ENCODE measurements at regions not wholly inside any gene's neighbourhood (a gene's known extent, or its start where the extent isn't known, plus 50 kb on each side); places are given as distances from the start of the nearest gene placed in this dataset.

GRCh38 chr1:34477632-34478141, 277.2 kb upstream of the GJB5 start:
- no peaks in the 10 kb centered on the region for H3K36me3 ChIP-seq (ENCODE audit: low read depth)
- 26 to 47% methylated on average over 2 of the region's 2 CpGs for WGBS, 2 experiments (ENCODE audit: low coverage in 1 of 2, low lambda C conversion rate in 2 of 2, missing lambda C conversion rate in 2 of 2)
- H3K4me2 ChIP-seq (ENCODE audit: unreplicated experiment) = no peak overlapping the region
- no peak overlapping the region for H3K9ac ChIP-seq
- H3K4me1 ChIP-seq (ENCODE audit: insufficient read depth) = no peaks in the 10 kb centered on the region
- H3K79me2 ChIP-seq (ENCODE audit: insufficient read depth) = no peaks in the 10 kb centered on the region
- no peaks in the 10 kb centered on the region for H3F3A ChIP-seq (ENCODE audit: insufficient read depth)
- no peak overlapping the region for H3K4me3 ChIP-seq
- in situ Hi-C loops (cut with MboI) = no loop called here
- no peaks in the 10 kb centered on the region for H4K20me1 ChIP-seq (ENCODE audit: insufficient read depth)
- TF ChIP-seq EZH2phosphoT487 (IDR thresholded peaks at IDR 0.05; ENCODE audit: insufficient read depth, low read depth) (no peak), EZH2 (IDR thresholded peaks at IDR 0.05; ENCODE audit: insufficient read depth, poor library complexity, severe bottlenecking) (no peak)
- no peaks in the 10 kb centered on the region for H3K9me3 ChIP-seq (ENCODE audit: low read depth)
- no peak for DNase-seq
- H3K27me3 ChIP-seq (replicated peaks; ENCODE audit: insufficient read depth) = peaks cover 17% of the 10 kb centered on the region; the same call in 1 of the 2 replicates
- H3K9me2 ChIP-seq (ENCODE audit: insufficient read depth) = no peaks in the 10 kb centered on the region
- H3K27ac ChIP-seq = no peak overlapping the region
- no peak overlapping the region for H2AFZ ChIP-seq

DNA sequence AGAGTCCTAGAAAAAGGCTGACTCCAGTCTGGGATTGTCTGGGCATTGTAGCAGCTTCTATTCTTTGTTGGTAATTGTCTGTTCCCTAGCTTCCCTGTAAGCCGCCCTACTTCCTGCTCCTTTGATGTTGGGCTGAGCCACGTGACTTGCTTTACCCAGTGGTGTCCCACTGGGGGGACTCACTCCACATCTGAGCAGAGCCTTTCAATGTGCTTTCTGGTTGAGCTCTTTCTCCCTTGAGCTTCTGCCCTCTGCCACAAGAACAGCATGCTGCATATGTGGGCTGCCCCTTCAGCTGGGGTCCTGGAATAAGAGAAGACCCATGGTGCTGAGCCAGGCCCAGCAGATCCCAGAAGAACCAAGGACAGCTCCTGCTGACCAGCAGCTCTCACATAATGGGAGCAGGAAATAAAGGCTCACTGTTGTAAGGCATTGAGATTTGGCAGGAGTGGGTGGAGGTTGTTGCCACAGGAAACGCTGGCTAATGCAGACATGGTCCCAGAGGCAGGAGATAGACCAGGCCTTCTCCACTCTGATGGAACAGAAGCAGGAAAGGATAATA, 276.3 kb upstream of the GJB5 start:
- H3K27ac ChIP-seq = no peak overlapping the region
- no peaks in the 10 kb centered on the region for H3K4me1 ChIP-seq (ENCODE audit: insufficient read depth)
- H3K4me2 ChIP-seq (ENCODE audit: unreplicated experiment) = no peak overlapping the region
- peaks cover 17% of the 10 kb centered on the region; the same call in 1 of the 2 replicates for H3K27me3 ChIP-seq (replicated peaks; ENCODE audit: insufficient read depth)
- H2AFZ ChIP-seq = no peak overlapping the region
- DNase-seq = no peak
- no peaks in the 10 kb centered on the region for H3K36me3 ChIP-seq (ENCODE audit: low read depth)
- WGBS, 2 experiments (ENCODE audit: low coverage in 1 of 2, low lambda C conversion rate in 2 of 2, missing lambda C conversion rate in 2 of 2) = 10 to 17% methylated on average over 3 of the region's 3 CpGs
- in situ Hi-C loops (cut with MboI) = no loop called here
- H3K9me2 ChIP-seq (ENCODE audit: insufficient read depth) = no peaks in the 10 kb centered on the region
- H3K4me3 ChIP-seq = no peak overlapping the region
- no peaks in the 10 kb centered on the region for H4K20me1 ChIP-seq (ENCODE audit: insufficient read depth)
- no peaks in the 10 kb centered on the region for H3K9me3 ChIP-seq (ENCODE audit: low read depth)
- H3F3A ChIP-seq (ENCODE audit: insufficient read depth) = no peaks in the 10 kb centered on the region
- no peak for TF ChIP-seq EZH2 (IDR thresholded peaks at IDR 0.05; ENCODE audit: insufficient read depth, poor library complexity, severe bottlenecking)
- no peak for TF ChIP-seq EZH2phosphoT487 (IDR thresholded peaks at IDR 0.05; ENCODE audit: insufficient read depth, low read depth)
- H3K9ac ChIP-seq = no peak overlapping the region
- H3K79me2 ChIP-seq (ENCODE audit: insufficient read depth) = no peaks in the 10 kb centered on the region

DNA sequence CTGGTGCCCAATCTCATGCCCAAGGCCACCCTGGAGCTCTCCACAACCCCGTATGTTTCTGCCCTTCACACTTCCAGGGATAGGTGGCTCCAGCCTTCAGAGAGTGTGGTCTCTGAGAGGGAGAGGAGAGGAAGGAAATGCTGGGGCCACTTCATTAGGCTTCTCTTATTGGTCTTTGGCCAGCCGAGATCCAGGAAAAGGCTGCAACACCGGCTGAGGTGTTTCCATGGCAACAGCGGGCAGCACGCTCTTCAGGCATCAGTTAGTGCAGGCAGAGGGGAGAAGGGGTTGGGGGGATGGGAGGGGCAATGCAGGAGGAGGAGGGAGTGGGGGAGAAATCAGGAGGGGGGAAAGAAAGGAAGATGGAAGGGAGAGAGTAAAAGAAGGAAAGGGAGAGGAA, 275.1 kb upstream of the GJB5 start:
- H3K79me2 ChIP-seq (ENCODE audit: insufficient read depth) = no peaks in the 10 kb centered on the region
- in situ Hi-C loops (cut with MboI) = no loop called here
- H3K4me2 ChIP-seq (ENCODE audit: unreplicated experiment) = no peak overlapping the region
- no peak for DNase-seq
- H3K4me3 ChIP-seq = no peak overlapping the region
- H3K9ac ChIP-seq = no peak overlapping the region
- TF ChIP-seq EZH2phosphoT487 (IDR thresholded peaks at IDR 0.05; ENCODE audit: insufficient read depth, low read depth) = no peak
- no peak for TF ChIP-seq EZH2 (IDR thresholded peaks at IDR 0.05; ENCODE audit: insufficient read depth, poor library complexity, severe bottlenecking)
- WGBS, 2 experiments (ENCODE audit: low coverage in 1 of 2, low lambda C conversion rate in 2 of 2, missing lambda C conversion rate in 2 of 2) = 6 to 8% methylated on average over 5 of the region's 5 CpGs
- H3F3A ChIP-seq (ENCODE audit: insufficient read depth) = no peaks in the 10 kb centered on the region
- H3K27ac ChIP-seq = no peak overlapping the region
- H3K4me1 ChIP-seq (ENCODE audit: insufficient read depth) = no peaks in the 10 kb centered on the region
- H4K20me1 ChIP-seq (ENCODE audit: insufficient read depth) = no peaks in the 10 kb centered on the region
- no peaks in the 10 kb centered on the region for H3K9me3 ChIP-seq (ENCODE audit: low read depth)
- no peaks in the 10 kb centered on the region for H3K36me3 ChIP-seq (ENCODE audit: low read depth)
- H2AFZ ChIP-seq = no peak overlapping the region
- H3K9me2 ChIP-seq (ENCODE audit: insufficient read depth) = no peaks in the 10 kb centered on the region
- peaks cover 13% of the 10 kb centered on the region; the same call in 1 of the 2 replicates for H3K27me3 ChIP-seq (replicated peaks; ENCODE audit: insufficient read depth)

DNA sequence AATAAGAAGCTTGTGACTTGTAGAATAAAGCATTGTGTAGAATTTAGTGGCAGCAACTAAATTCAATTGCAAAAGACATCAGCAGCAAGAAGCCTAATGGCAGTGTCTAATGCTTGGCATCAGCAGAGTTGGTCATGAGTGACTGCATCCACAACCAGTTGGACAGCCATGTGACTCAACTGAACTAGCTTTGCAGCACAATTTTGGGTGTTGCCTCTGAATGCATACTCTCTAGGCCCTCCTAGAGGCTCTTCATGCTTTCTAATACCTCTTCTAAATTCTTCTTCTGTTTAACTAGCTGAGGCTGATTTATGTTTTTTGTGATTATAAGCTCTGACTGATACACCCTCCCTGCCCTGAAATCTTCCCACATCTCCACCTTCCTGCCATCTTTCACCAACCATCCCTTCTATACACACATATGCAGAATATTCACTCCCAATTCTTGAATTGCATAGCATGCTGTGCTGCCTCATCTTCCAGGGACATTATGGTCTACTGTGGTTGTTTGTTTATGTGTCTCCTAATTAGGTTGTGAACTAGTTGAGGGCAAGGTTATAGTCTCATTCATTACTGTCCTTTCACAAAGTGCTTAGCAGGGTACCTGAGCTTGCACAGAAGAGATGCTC, 266.7 kb upstream of the GJB5 start:
- Histone ChIP-seq H3K4me2 (ENCODE audit: unreplicated experiment) (no peak overlapping the region), H3K9ac (no peak overlapping the region), H3K4me1 (ENCODE audit: insufficient read depth) (no peaks in the 10 kb centered on the region), H4K20me1 (ENCODE audit: insufficient read depth) (no peaks in the 10 kb centered on the region), H3F3A (ENCODE audit: insufficient read depth) (no peaks in the 10 kb centered on the region), H3K4me3 (no peak overlapping the region), H3K79me2 (ENCODE audit: insufficient read depth) (no peaks in the 10 kb centered on the region), H3K27ac (no peak overlapping the region), H2AFZ (no peak overlapping the region), H3K36me3 (ENCODE audit: low read depth) (no peaks in the 10 kb centered on the region), H3K9me2 (ENCODE audit: insufficient read depth) (no peaks in the 10 kb centered on the region), H3K27me3 (replicated peaks; ENCODE audit: insufficient read depth) (no peaks in the 10 kb centered on the region), H3K9me3 (ENCODE audit: low read depth) (no peaks in the 10 kb centered on the region)
- TF ChIP-seq EZH2 (IDR thresholded peaks at IDR 0.05; ENCODE audit: insufficient read depth, poor library complexity, severe bottlenecking) = no peak
- in situ Hi-C loops (cut with MboI) = no loop called here
- DNase-seq = no peak
